Ectodermal cell (in vitro differentiated cells): ENCODE measurements at regions not wholly inside any gene's neighbourhood (a gene's known extent, or its start where the extent isn't known, plus 50 kb on each side); places are given as distances from the start of the nearest gene placed in this dataset.
A peak's percentile ranks its signal among the peaks of the same experiment; 100 is the strongest.
"Not testable (repeated sequence)": the region's sequence is repeated elsewhere in the genome, so short reads cannot be mapped to it uniquely, and the experiment has no call there.

ENCODE experiments used
- H3K27ac ChIP-seq: 2 replicates; pipeline ENCODE4 v1.7.0; 2013; ENCODE audit warnings: mild to moderate bottlenecking, low read depth, low read length; ENCODE audit not compliant: insufficient read depth, poor library complexity, severe bottlenecking
- H3K27me3 ChIP-seq: 2 replicates; pipeline ENCODE4 v1.7.0; 2013; ENCODE audit warnings: mild to moderate bottlenecking, low read length; ENCODE audit not compliant: insufficient read depth, control insufficient read depth, poor library complexity, severe bottlenecking
- H3K36me3 ChIP-seq: one replicate; pipeline ENCODE4 v1.7.0; 2013; ENCODE audit warnings: low read length; ENCODE audit not compliant: control insufficient read depth, insufficient read depth
- H3K4me1 ChIP-seq: one replicate; pipeline ENCODE4 v1.7.0; 2013; ENCODE audit warnings: low read length; ENCODE audit not compliant: control insufficient read depth, insufficient read depth
- H3K4me3 ChIP-seq: 2 replicates; pipeline ENCODE4 v1.7.0; 2013; ENCODE audit warnings: low read depth, low read length, control low read depth; ENCODE audit not compliant: insufficient read depth
- H3K9me3 ChIP-seq: 2 replicates; pipeline ENCODE4 v1.7.0; 2013; ENCODE audit warnings: mild to moderate bottlenecking, low read length, moderate library complexity; ENCODE audit not compliant: control insufficient read depth
- WGBS, 2 experiments: methylation state at CpG; one replicate each; pipeline ENCODE4 v1.1.7; 2013; ENCODE audit warnings: missing lambda C conversion rate in 2 of 2; 5-methylcytosine and 5-hydroxymethylcytosine counted together

GRCh38 chr19:28297036-28297435, 915.9 kb downstream of the UQCRFS1 start:
- Histone ChIP-seq H3K27me3 (no peaks in the 10 kb centered on the region), H3K4me1 (peaks cover 14% of the 10 kb centered on the region), H3K4me3 (no peak overlapping the region), H3K36me3 (no peaks in the 10 kb centered on the region), H3K27ac (no peak overlapping the region), H3K9me3 (no peaks in the 10 kb centered on the region)
- WGBS, 2 experiments = 74 to 98% methylated on average over 2 of the region's 2 CpGs

- Histone ChIP-seq H3K27ac (no peak overlapping the region), H3K27me3 (no peaks in the 10 kb centered on the region), H3K4me1 (peaks cover 19% of the 10 kb centered on the region), H3K4me3 (no peak overlapping the region), H3K36me3 (no peaks in the 10 kb centered on the region), H3K9me3 (no peaks in the 10 kb centered on the region)
- 93 to 97% methylated on average over 4 of the region's 4 CpGs for WGBS, 2 experiments
Measured at GRCh38 chr19:28296506-28296905, 916.4 kb downstream of the UQCRFS1 start.

- not testable (repeated sequence) for H3K36me3 ChIP-seq, H3K4me3 ChIP-seq, H3K9me3 ChIP-seq, H3K27me3 ChIP-seq, H3K27ac ChIP-seq
- peaks cover 33% of the 10 kb centered on the region for H3K4me1 ChIP-seq
- 89 to 90% methylated on average over 1 of the region's 1 CpG for WGBS, 2 experiments
Measured at GRCh38 chr19:28294975-28295374, 918.0 kb downstream of the UQCRFS1 start.

- no peak overlapping the region for H3K27ac ChIP-seq
Measured at GRCh38 chr19:28294395-28294794, 918.6 kb downstream of the UQCRFS1 start.

DNA sequence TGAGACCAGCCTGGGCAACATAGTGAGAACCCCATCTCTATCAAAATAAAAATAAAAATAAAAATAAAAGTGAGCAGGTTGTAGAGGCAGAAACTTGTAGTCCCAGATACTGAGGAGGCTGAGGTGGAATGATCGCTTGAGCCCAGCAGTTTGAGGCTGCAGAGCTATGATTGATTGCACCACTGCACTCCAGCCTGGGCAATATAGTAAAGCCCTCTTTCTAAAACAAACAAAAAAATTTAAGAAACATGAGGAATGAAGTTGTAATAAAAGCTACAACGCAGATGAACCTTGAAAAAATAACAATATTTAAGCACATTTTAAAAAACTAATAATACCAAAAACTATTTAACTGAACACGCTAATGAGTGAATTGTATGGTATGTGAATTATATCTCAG, 919.3 kb downstream of the UQCRFS1 start:
- H3K36me3 ChIP-seq = no peaks in the 10 kb centered on the region
- no peak overlapping the region for H3K4me3 ChIP-seq
- H3K4me1 ChIP-seq = peaks cover 45% of the 10 kb centered on the region
- no peak overlapping the region for H3K27ac ChIP-seq
- H3K9me3 ChIP-seq = no peaks in the 10 kb centered on the region
- no peaks in the 10 kb centered on the region for H3K27me3 ChIP-seq
- WGBS, 2 experiments = 91 to 94% methylated on average over 2 of the region's 3 CpGs

More at GRCh38 chr19:28294395-28294794, 918.6 kb downstream of the UQCRFS1 start:
- Histone ChIP-seq H3K36me3 (no peaks in the 10 kb centered on the region), H3K9me3 (no peaks in the 10 kb centered on the region), H3K4me3 (no peak overlapping the region), H3K27me3 (no peaks in the 10 kb centered on the region), H3K4me1 (peaks cover 38% of the 10 kb centered on the region)
- WGBS, 2 experiments = 66 to 80% methylated on average over 6 of the region's 6 CpGs

DNA sequence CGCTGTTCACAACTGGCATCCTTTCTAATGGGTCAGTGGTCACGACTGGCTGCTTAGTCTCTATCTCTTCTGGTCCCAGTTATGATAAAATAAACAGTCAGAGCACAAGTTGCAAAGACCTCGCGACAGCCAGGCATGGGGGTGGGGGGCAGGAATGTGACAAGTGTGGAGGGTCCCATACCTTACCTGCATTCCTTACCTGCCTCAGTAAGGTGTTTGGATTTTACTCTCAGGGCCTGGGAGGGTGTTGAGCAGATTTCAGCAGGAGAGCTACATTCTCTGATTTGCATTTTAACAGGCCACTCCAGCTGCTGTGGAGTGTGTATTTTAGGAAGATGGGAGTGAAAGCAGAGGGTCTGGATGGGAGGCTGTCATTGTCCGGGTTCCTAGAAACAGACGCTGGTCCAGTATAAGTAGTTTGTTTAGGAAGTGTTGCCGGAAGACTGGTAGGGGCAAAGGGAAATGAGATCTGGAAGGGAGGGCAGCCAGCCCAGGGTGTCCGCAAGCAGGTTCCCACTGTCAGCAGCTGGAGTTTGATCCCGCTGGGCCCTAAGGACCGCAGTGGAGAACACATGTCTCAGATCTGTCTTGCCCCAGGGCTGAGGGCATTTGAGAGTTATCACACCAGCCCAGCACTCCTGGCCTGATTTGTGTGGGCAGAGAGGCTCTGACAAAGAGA, 920.0 kb downstream of the UQCRFS1 start:
- WGBS, 2 experiments = 54 to 57% methylated on average over 10 of the region's 10 CpGs
- Histone ChIP-seq H3K27me3 (no peaks in the 10 kb centered on the region), H3K36me3 (no peaks in the 10 kb centered on the region), H3K4me1 (peaks cover 50% of the 10 kb centered on the region), H3K4me3 (no peak overlapping the region), H3K27ac (no peak overlapping the region), H3K9me3 (no peaks in the 10 kb centered on the region)

DNA sequence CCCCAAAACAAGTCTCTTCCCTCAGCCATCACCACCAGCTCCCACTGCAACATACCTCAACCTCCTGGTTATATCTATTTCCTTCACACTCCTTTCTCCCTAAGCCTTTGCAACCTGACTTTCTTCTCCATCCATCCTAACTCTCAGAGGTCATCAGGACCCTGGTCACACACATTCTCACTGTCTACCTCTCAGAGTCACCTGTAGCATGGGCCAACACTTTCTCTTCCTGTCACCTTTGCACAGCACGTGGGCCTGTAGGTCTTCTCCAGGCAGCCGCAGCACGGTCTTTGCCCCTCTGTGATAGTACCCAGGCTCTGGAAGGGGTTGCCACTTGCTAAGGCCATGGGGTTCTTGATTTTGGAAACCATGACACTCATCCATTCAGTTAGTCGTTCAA, 921.1 kb downstream of the UQCRFS1 start:
- WGBS, 2 experiments = 65 to 70% methylated on average over 4 of the region's 4 CpGs
- no peak overlapping the region for H3K4me3 ChIP-seq
- no peaks in the 10 kb centered on the region for H3K36me3 ChIP-seq
- H3K27ac ChIP-seq = no peak overlapping the region
- H3K9me3 ChIP-seq = no peaks in the 10 kb centered on the region
- H3K4me1 ChIP-seq = peaks cover 50% of the 10 kb centered on the region
- no peaks in the 10 kb centered on the region for H3K27me3 ChIP-seq

DNA sequence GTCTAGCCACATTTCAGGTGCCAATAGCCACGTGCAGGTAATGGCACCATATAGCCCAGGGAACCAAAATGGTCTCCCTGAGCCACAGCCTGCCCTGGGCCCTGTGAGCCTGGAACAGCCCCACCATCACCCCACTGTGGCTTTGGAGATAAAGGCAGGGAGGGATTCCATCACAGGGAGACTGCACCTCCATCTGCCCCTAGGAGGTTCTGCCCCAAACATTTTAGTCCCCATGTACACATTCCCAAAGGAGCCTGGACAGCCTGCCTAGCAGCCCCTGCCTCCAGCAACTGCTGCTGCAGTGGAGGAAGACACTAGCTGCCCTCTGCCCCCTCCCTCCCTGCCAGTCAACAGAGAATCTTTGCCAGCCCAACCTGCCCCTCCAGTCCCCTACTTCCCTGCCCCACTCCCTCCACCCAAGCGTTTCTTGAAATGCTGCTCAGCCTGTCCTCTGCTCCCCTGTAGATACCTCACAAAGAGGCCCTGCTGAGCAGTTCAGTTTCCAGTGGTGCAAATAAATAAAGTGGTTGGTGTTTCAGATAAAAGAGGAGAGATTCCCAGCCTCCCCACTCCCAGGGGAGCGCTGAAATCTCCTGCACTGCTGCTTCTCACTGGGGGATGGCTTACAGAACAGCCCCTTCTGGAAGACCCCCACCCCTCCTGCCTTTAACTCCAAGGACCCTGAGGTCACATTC, 921.8 kb downstream of the UQCRFS1 start:
- H3K4me1 ChIP-seq = peaks cover 50% of the 10 kb centered on the region
- H3K27ac ChIP-seq = peak overlapping the region; percentile 28
- no peaks in the 10 kb centered on the region for H3K27me3 ChIP-seq
- no peaks in the 10 kb centered on the region for H3K36me3 ChIP-seq
- 22 to 25% methylated on average over 3 of the region's 3 CpGs for WGBS, 2 experiments
- no peak overlapping the region for H3K4me3 ChIP-seq
- no peaks in the 10 kb centered on the region for H3K9me3 ChIP-seq

- peaks cover 50% of the 10 kb centered on the region for H3K4me1 ChIP-seq
- no peaks in the 10 kb centered on the region for H3K36me3 ChIP-seq
- no peaks in the 10 kb centered on the region for H3K9me3 ChIP-seq
- no peaks in the 10 kb centered on the region for H3K27me3 ChIP-seq
- H3K4me3 ChIP-seq = no peak overlapping the region
- H3K27ac ChIP-seq = no peak overlapping the region
- WGBS, 2 experiments = 78 to 79% methylated on average over 9 of the region's 9 CpGs
Measured at GRCh38 chr19:28289295-28290063, 923.5 kb downstream of the UQCRFS1 start.

- peaks cover 50% of the 10 kb centered on the region for H3K4me1 ChIP-seq
- H3K27me3 ChIP-seq = no peaks in the 10 kb centered on the region
- 81 to 82% methylated on average over 5 of the region's 5 CpGs for WGBS, 2 experiments
- no peak overlapping the region for H3K27ac ChIP-seq
- no peaks in the 10 kb centered on the region for H3K9me3 ChIP-seq
- H3K4me3 ChIP-seq = no peak overlapping the region
- H3K36me3 ChIP-seq = no peaks in the 10 kb centered on the region
Measured at GRCh38 chr19:28288572-28289264, 924.2 kb downstream of the UQCRFS1 start.
